ENCODE measurements at regions not wholly inside any gene's neighbourhood (a gene's known extent, or its start where the extent isn't known, plus 50 kb on each side); places are given as distances from the start of the nearest gene placed in this dataset.

DNA sequence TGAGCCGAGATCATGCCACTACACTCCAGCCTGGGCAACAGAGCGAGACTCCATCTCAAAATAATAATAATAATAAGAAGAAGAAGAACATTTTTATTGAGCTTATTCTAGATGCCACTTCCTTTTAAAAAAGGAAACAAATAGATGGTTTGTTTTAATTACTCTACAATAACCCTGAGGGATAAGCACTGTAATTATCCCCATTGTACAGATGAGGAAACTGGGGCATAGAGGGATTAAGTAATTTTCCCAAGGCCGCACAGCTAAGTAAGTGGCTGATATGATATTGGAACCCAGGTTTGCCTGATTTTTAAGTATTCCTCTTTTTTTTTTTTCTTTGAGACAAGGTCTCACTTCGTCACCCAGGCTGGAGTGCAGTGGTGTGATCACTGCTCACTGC lies 58.5 kb upstream of the LRIG2 start:
- ChIA-PET CTCF (interaction anchor here (0.7 kb wide), 1 partner anchor 303 kb away, joined by 4 read pairs; no protein-coding TSS in a partner anchor), POLR2A (ENCODE audit: unreplicated experiment) (interaction anchor here (0.7 kb wide), 1 partner anchor 14 kb away, joined by 3 read pairs; no protein-coding TSS in a partner anchor)
- no peak overlapping the region for H2AFZ ChIP-seq (replicated peaks; ENCODE audit: low read length, poor library complexity)
- H2BK20ac ChIP-seq (ENCODE audit: low read depth, low read length): no peak overlapping the region
- in situ Hi-C loops (cut with MboI; ENCODE audit: low sequenced_read_pairs): no loop called here
- no peak overlapping the region for H3K4ac ChIP-seq (ENCODE audit: low read depth, low read length)
- no peaks in the 10 kb centered on the region for H3K9me1 ChIP-seq (ENCODE audit: insufficient read depth, low read length)
- H3K27me3 ChIP-seq (ENCODE audit: control insufficient read depth, insufficient read depth, low read length): no peaks in the 10 kb centered on the region
- H2AK5ac ChIP-seq (ENCODE audit: low read depth, low read length): no peak overlapping the region
- intact Hi-C loops (cut with micrococcal nuclease): no loop called here
- H2BK120ac ChIP-seq (ENCODE audit: low read depth, low read length): no peak overlapping the region
- no TSS peak for BruUV-seq (replicated peaks)
- H3K9ac ChIP-seq (ENCODE audit: low read depth, low read length): no peak overlapping the region
- no peak overlapping the region for H3K4me3 ChIP-seq (ENCODE audit: insufficient read depth, low read depth, low read length)
- H3K9me3 ChIP-seq (ENCODE audit: control insufficient read depth, insufficient read depth, low read length): no peaks in the 10 kb centered on the region
- H4K20me1 ChIP-seq (ENCODE audit: insufficient read depth, low read length): no peaks in the 10 kb centered on the region
- dilution Hi-C loops (cut with HindIII; ENCODE audit: low sequenced_read_pairs, unreplicated experiment): no loop called here
- peaks cover under 1% of the 10 kb centered on the region; the same call in 1 of the 2 replicates for H3K36me3 ChIP-seq (ENCODE audit: control insufficient read depth, insufficient read depth, low read length)
- H3K23ac ChIP-seq (ENCODE audit: low read depth, low read length): no peak overlapping the region
- H2BK15ac ChIP-seq (ENCODE audit: low read depth, low read length): no peak overlapping the region
- no peak overlapping the region for H3K4me2 ChIP-seq (ENCODE audit: low read depth, low read length)
- H4K91ac ChIP-seq (ENCODE audit: insufficient read depth, low read depth, low read length): no peak overlapping the region
- no peak for TF ChIP-seq MAFK (IDR thresholded peaks at IDR 0.05; ENCODE audit: low read depth, low read length)
- TF ChIP-seq RAD21 (IDR thresholded peaks at IDR 0.05; ENCODE audit: low read length): no peak
- TF ChIP-seq CHD1 (IDR thresholded peaks at IDR 0.05; ENCODE audit: low read depth, low read length): no peak
- TF ChIP-seq POLR2A (IDR thresholded peaks at IDR 0.05; ENCODE audit: low read depth, low read length): no peak
- no peak for TF ChIP-seq MAZ (IDR thresholded peaks at IDR 0.05; ENCODE audit: borderline replicate concordance, low read depth, low read length)
- TF ChIP-seq RFX5 (IDR thresholded peaks at IDR 0.05; ENCODE audit: low read depth, low read length): no peak
- TF ChIP-seq FOS (IDR thresholded peaks at IDR 0.05; ENCODE audit: low read depth, low read length): no peak
- no peak for TF ChIP-seq BHLHE40 (IDR thresholded peaks at IDR 0.05; ENCODE audit: low read depth, low read length)
- no peak for TF ChIP-seq SMC3 (IDR thresholded peaks at IDR 0.05; ENCODE audit: low read depth, low read length)
- no peak for DNase-seq
- no peak overlapping the region for H2BK5ac ChIP-seq (ENCODE audit: low read depth, low read length, poor library complexity, severe bottlenecking)
- no peak overlapping the region for H4K5ac ChIP-seq (ENCODE audit: low read depth, low read length)
- no peak overlapping the region for H4K8ac ChIP-seq (ENCODE audit: low read depth in 2 of 2, low read length in 2 of 2)
- H3K79me1 ChIP-seq (ENCODE audit: low read depth in 1 of 2, low read length in 2 of 2): no peaks in the 10 kb centered on the region
- no peak overlapping the region for H3K56ac ChIP-seq (ENCODE audit: extremely low read depth, insufficient read depth, low read length)
- no peak overlapping the region for H3K27ac ChIP-seq (ENCODE audit: insufficient read depth, low read length)
- no peak overlapping the region for H3K18ac ChIP-seq (ENCODE audit: low read depth, low read length)
- no peak for ATAC-seq (ENCODE audit: low read depth)
- H3K14ac ChIP-seq (replicated peaks; ENCODE audit: low read depth, low read length): no peak overlapping the region
- H3K4me1 ChIP-seq (ENCODE audit: control insufficient read depth, insufficient read depth, low read length): no peaks in the 10 kb centered on the region
- H2AK9ac ChIP-seq (replicated peaks; ENCODE audit: low read depth, low read length, poor library complexity): no peak overlapping the region
- no CpG with 5 or more reads among the region's 4 CpGs for WGBS, 2 experiments (ENCODE audit: extremely low coverage in 2 of 2, insufficient read length in 1 of 2)

Measured in IMR-90 (cell line).